Colonic mucosa (tissue), 4 donors: ENCODE measurements at regions not wholly inside any gene's neighbourhood (a gene's known extent, or its start where the extent isn't known, plus 50 kb on each side); places are given as distances from the start of the nearest gene placed in this dataset.

Experiments used
- DNase-seq: peaks from one replicate; pipeline ENCODE4 v3.0.0-alpha.2; 2020
- H3K27ac ChIP-seq: fragments of 200-600 bp; one replicate; pipeline ENCODE4 v1.8.0; 2021
- H3K27me3 ChIP-seq: fragments of 200-600 bp; one replicate; pipeline ENCODE4 v1.8.0; 2021
- H3K36me3 ChIP-seq: fragments of 200-600 bp; one replicate; pipeline ENCODE4 v1.8.0; 2021
- H3K4me1 ChIP-seq: fragments of 200-600 bp; one replicate; pipeline ENCODE4 v1.8.0; 2021; ENCODE audit warnings: mild to moderate bottlenecking
- H3K4me3 ChIP-seq: fragments of 200-600 bp; one replicate; pipeline ENCODE4 v1.8.0; 2021
- H3K9ac ChIP-seq, 2 donors: one replicate each; pipeline ENCODE4 v1.7.0; 2013; ENCODE audit warnings: control low read depth in 2 of 2, low read depth in 2 of 2, low read length in 2 of 2
- H3K9me3 ChIP-seq: fragments of 200-600 bp; one replicate; pipeline ENCODE4 v1.8.0; 2021
- CTCF ChIP-seq: fragments of 200-600 bp; IDR thresholded peaks from one replicate; pipeline ENCODE4 v1.8.0; 2022; ENCODE audit warnings: antibody characterized with exemption, mild to moderate bottlenecking
- intact Hi-C: fragments of 100-400 bp; cut with DNase I; formaldehyde crosslinking; loops from one replicate; pipeline ENCODE4 v1.14.1; 2022
- donor health status: healthy.
- donor health status: DM: no; HTN: no; CAD: no.
- donor health status: DM: no; HTN: no; CAD: no.

- H3K27ac ChIP-seq: no peak overlapping the region
- no peaks in the 10 kb centered on the region for H3K36me3 ChIP-seq
- no peaks in the 10 kb centered on the region for H3K4me1 ChIP-seq
- no peaks in the 10 kb centered on the region for H3K27me3 ChIP-seq
- no peak for DNase-seq
- no peak for TF ChIP-seq CTCF
- no peaks in the 10 kb centered on the region for H3K9me3 ChIP-seq
- intact Hi-C loops: no loop called here
- no peak overlapping the region for H3K9ac ChIP-seq
- no peak overlapping the region for H3K4me3 ChIP-seq
Measured at GRCh38 chr12:107826276-107826675, 51.8 kb downstream of the ASCL4 start.

GRCh38 chr12:107829271-107829670 is 54.8 kb downstream of the ASCL4 start:
- H3K9me3 ChIP-seq: no peaks in the 10 kb centered on the region
- no peaks in the 10 kb centered on the region for H3K36me3 ChIP-seq
- H3K4me1 ChIP-seq: no peaks in the 10 kb centered on the region
- no peaks in the 10 kb centered on the region for H3K27me3 ChIP-seq
- no peak overlapping the region for H3K9ac ChIP-seq
- no peak overlapping the region for H3K4me3 ChIP-seq
- DNase-seq: no peak
- intact Hi-C loops: no loop called here
- no peak overlapping the region for H3K27ac ChIP-seq
- no peak for TF ChIP-seq CTCF

- no peaks in the 10 kb centered on the region for H3K4me1 ChIP-seq
- H3K9ac ChIP-seq: no peak overlapping the region
- intact Hi-C loops: no loop called here
- H3K27me3 ChIP-seq: no peaks in the 10 kb centered on the region
- H3K4me3 ChIP-seq: no peak overlapping the region
- TF ChIP-seq CTCF: no peak
- no peaks in the 10 kb centered on the region for H3K36me3 ChIP-seq
- H3K27ac ChIP-seq: no peak overlapping the region
- no peaks in the 10 kb centered on the region for H3K9me3 ChIP-seq
- DNase-seq: no peak
Measured at GRCh38 chr12:107832441-107832840, 57.9 kb downstream of the ASCL4 start.

GRCh38 chr12:107840186-107840585 is 65.7 kb downstream of the ASCL4 start:
- TF ChIP-seq CTCF: no peak
- H3K9me3 ChIP-seq: no peaks in the 10 kb centered on the region
- peaks cover 25% of the 10 kb centered on the region for H3K27me3 ChIP-seq
- H3K9ac ChIP-seq: no peak overlapping the region
- H3K4me3 ChIP-seq: no peak overlapping the region
- no peaks in the 10 kb centered on the region for H3K36me3 ChIP-seq
- no peak for DNase-seq
- H3K27ac ChIP-seq: no peak overlapping the region
- intact Hi-C loops: no loop called here
- peaks cover 3% of the 10 kb centered on the region for H3K4me1 ChIP-seq

- peaks cover 3% of the 10 kb centered on the region for H3K4me1 ChIP-seq
- no peak for DNase-seq
- H3K9ac ChIP-seq: no peak overlapping the region
- intact Hi-C loops: no loop called here
- no peaks in the 10 kb centered on the region for H3K36me3 ChIP-seq
- no peak overlapping the region for H3K27ac ChIP-seq
- H3K27me3 ChIP-seq: peaks cover 32% of the 10 kb centered on the region
- H3K9me3 ChIP-seq: no peaks in the 10 kb centered on the region
- peak overlapping the region; percentile 4 for H3K4me3 ChIP-seq
- no peak for TF ChIP-seq CTCF
Measured at GRCh38 chr12:107843351-107844311, 69.1 kb downstream of the ASCL4 start.
